ENCODE measurements at regions not wholly inside any gene's neighbourhood (a gene's known extent, or its start where the extent isn't known, plus 50 kb on each side); places are given as distances from the start of the nearest gene placed in this dataset.

DNA sequence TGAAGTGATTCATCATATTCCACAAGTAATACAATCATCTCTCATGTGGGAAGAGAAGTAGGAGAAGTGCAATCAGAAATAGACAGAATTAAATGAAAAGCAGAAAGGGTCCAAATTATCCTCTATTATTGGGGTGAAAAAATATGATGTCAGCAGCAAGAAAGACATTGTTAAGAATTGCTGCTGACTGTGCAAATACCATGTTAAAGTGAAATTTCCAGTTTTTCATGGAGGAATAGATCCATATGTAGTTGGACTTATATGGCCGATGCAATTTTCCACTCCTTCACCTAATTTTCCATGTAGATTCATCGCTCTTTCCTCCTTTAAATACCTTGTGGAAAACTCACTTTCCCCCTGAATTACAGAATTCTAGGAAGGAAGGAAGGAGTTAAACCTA, 819.8 kb downstream of the GATA3 start:
- H3K36me3 ChIP-seq (ENCODE audit: insufficient read depth, low read length), result no peaks in the 10 kb centered on the region
- H3K4me3 ChIP-seq (ENCODE audit: insufficient read depth, low read depth, low read length), result no peak overlapping the region
- H3K4me1 ChIP-seq (ENCODE audit: insufficient read depth, low read length), result no peaks in the 10 kb centered on the region
- no peaks in the 10 kb centered on the region for H3K79me2 ChIP-seq (ENCODE audit: insufficient read depth, low read length)
- TF ChIP-seq, protein P1, sequence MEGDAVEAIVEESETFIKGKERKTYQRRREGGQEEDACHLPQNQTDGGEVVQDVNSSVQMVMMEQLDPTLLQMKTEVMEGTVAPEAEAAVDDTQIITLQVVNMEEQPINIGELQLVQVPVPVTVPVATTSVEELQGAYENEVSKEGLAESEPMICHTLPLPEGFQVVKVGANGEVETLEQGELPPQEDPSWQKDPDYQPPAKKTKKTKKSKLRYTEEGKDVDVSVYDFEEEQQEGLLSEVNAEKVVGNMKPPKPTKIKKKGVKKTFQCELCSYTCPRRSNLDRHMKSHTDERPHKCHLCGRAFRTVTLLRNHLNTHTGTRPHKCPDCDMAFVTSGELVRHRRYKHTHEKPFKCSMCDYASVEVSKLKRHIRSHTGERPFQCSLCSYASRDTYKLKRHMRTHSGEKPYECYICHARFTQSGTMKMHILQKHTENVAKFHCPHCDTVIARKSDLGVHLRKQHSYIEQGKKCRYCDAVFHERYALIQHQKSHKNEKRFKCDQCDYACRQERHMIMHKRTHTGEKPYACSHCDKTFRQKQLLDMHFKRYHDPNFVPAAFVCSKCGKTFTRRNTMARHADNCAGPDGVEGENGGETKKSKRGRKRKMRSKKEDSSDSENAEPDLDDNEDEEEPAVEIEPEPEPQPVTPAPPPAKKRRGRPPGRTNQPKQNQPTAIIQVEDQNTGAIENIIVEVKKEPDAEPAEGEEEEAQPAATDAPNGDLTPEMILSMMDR (IDR thresholded peaks at IDR 0.05; ENCODE audit: insufficient read depth, low read depth, low read length), result no peak
- no peak for TF ChIP-seq EZH2 (IDR thresholded peaks at IDR 0.05; ENCODE audit: insufficient read depth, low read length)
- no peaks in the 10 kb centered on the region for H3K9me3 ChIP-seq (ENCODE audit: insufficient read depth, low read depth, low read length)
- no peak overlapping the region for H2AFZ ChIP-seq (ENCODE audit: low read depth, low read length)
- FAIRE-seq (no peak), DNase-seq (ENCODE audit: low read depth) (no peak)
- H3K4me2 ChIP-seq (ENCODE audit: low read length), result no peak overlapping the region
- H4K20me1 ChIP-seq (ENCODE audit: insufficient read depth, low read length), result no peaks in the 10 kb centered on the region
- no peaks in the 10 kb centered on the region for H3K36me3 Mint-ChIP-seq (ENCODE audit: low read depth, unreplicated experiment)
- H3K4me3 Mint-ChIP-seq (ENCODE audit: unreplicated experiment), result no peak overlapping the region
- no peak overlapping the region for H3K27ac ChIP-seq (ENCODE audit: low read depth, low read length)
- no peaks in the 10 kb centered on the region for H3K27me3 ChIP-seq (ENCODE audit: insufficient read depth, low read length)
- H3K9ac ChIP-seq (ENCODE audit: low read length), result no peak overlapping the region
- no peaks in the 10 kb centered on the region for H3K4me1 Mint-ChIP-seq (ENCODE audit: low read depth, unreplicated experiment)
- H3K9me3 Mint-ChIP-seq (ENCODE audit: unreplicated experiment), result no peaks in the 10 kb centered on the region
- peaks cover 2% of the 10 kb centered on the region for H3K27me3 Mint-ChIP-seq (ENCODE audit: low read depth, unreplicated experiment)
- H3K27ac Mint-ChIP-seq (ENCODE audit: unreplicated experiment), result no peak overlapping the region

DNA sequence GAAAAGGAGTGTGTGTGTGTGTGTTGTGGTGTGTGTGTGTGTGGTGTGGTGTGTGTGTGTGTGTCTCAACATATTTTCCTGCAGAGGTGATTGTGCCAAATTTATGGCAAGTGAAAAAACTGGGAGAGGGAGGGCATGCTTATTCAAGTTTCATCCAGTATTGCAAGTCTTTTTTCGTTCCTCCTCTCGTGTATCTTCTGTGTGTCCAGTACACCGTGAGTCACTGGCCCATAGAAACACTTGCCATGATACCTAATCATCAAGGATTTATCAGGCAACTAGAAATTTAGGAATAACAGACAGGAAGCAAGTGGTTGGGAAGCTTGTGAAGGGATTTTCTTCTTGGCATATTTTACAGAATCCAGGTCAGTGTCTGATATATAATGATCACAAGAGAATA, 820.5 kb downstream of the GATA3 start:
- TF ChIP-seq, protein P1 (IDR thresholded peaks at IDR 0.05; ENCODE audit: insufficient read depth, low read depth, low read length), result no peak
- TF ChIP-seq EZH2 (IDR thresholded peaks at IDR 0.05; ENCODE audit: insufficient read depth, low read length), result no peak
- Histone ChIP-seq H2AFZ (ENCODE audit: low read depth, low read length) (no peak overlapping the region), H3K36me3 (ENCODE audit: insufficient read depth, low read length) (no peaks in the 10 kb centered on the region), H3K27me3 (ENCODE audit: insufficient read depth, low read length) (no peaks in the 10 kb centered on the region), H3K9ac (ENCODE audit: low read length) (no peak overlapping the region), H3K9me3 (ENCODE audit: insufficient read depth, low read depth, low read length) (no peaks in the 10 kb centered on the region), H3K4me2 (ENCODE audit: low read length) (no peak overlapping the region), H3K4me3 (ENCODE audit: insufficient read depth, low read depth, low read length) (no peak overlapping the region), H3K79me2 (ENCODE audit: insufficient read depth, low read length) (no peaks in the 10 kb centered on the region), H4K20me1 (ENCODE audit: insufficient read depth, low read length) (no peaks in the 10 kb centered on the region), H3K27ac (ENCODE audit: low read depth, low read length) (no peak overlapping the region), H3K4me1 (ENCODE audit: insufficient read depth, low read length) (no peaks in the 10 kb centered on the region)
- Mint-ChIP-seq H3K4me3 (ENCODE audit: unreplicated experiment) (no peak overlapping the region), H3K9me3 (ENCODE audit: unreplicated experiment) (no peaks in the 10 kb centered on the region), H3K36me3 (ENCODE audit: low read depth, unreplicated experiment) (no peaks in the 10 kb centered on the region), H3K4me1 (ENCODE audit: low read depth, unreplicated experiment) (no peaks in the 10 kb centered on the region), H3K27ac (ENCODE audit: unreplicated experiment) (no peak overlapping the region), H3K27me3 (ENCODE audit: low read depth, unreplicated experiment) (peaks cover 2% of the 10 kb centered on the region)
- DNase-seq (ENCODE audit: low read depth) (no peak), FAIRE-seq (no peak)

DNA sequence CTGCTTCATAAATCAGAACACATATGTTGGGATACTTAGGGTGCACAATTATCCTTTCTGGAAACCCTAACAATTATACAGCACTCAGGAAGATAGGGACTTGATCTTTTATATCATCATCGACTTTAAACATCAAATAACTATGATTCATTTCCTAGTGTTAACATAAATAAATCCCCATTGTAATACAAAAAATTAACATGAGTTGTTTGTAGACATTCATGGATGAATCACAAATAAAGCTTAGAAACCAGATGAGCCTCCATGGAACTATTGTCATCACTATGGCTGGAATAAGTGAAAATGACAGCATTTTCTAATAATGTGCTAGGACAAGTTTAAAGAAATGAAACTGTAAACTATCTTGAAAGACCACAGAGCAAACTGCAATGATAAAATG, 821.7 kb downstream of the GATA3 start:
- Mint-ChIP-seq H3K4me1 (ENCODE audit: low read depth, unreplicated experiment) (no peaks in the 10 kb centered on the region), H3K9me3 (ENCODE audit: unreplicated experiment) (no peaks in the 10 kb centered on the region)
- H3K9me3 ChIP-seq (ENCODE audit: insufficient read depth, low read depth, low read length), result peaks cover 1% of the 10 kb centered on the region

More for the DNA sequence above, 821.7 kb downstream of the GATA3 start:
- Histone ChIP-seq H4K20me1 (ENCODE audit: insufficient read depth, low read length) (no peaks in the 10 kb centered on the region), H3K4me3 (ENCODE audit: insufficient read depth, low read depth, low read length) (no peak overlapping the region), H3K9ac (ENCODE audit: low read length) (no peak overlapping the region), H3K27ac (ENCODE audit: low read depth, low read length) (no peak overlapping the region), H2AFZ (ENCODE audit: low read depth, low read length) (no peak overlapping the region), H3K4me1 (ENCODE audit: insufficient read depth, low read length) (no peaks in the 10 kb centered on the region), H3K36me3 (ENCODE audit: insufficient read depth, low read length) (no peaks in the 10 kb centered on the region), H3K4me2 (ENCODE audit: low read length) (no peak overlapping the region), H3K27me3 (ENCODE audit: insufficient read depth, low read length) (no peaks in the 10 kb centered on the region), H3K79me2 (ENCODE audit: insufficient read depth, low read length) (no peaks in the 10 kb centered on the region)
- TF ChIP-seq, protein P1 (IDR thresholded peaks at IDR 0.05; ENCODE audit: insufficient read depth, low read depth, low read length), result no peak
- TF ChIP-seq EZH2 (IDR thresholded peaks at IDR 0.05; ENCODE audit: insufficient read depth, low read length), result no peak
- Mint-ChIP-seq H3K4me3 (ENCODE audit: unreplicated experiment) (no peak overlapping the region), H3K36me3 (ENCODE audit: low read depth, unreplicated experiment) (no peaks in the 10 kb centered on the region), H3K27me3 (ENCODE audit: low read depth, unreplicated experiment) (peaks cover 2% of the 10 kb centered on the region), H3K27ac (ENCODE audit: unreplicated experiment) (no peak overlapping the region)
- no peak for DNase-seq (ENCODE audit: low read depth)
- FAIRE-seq, result no peak
